T-cell (primary cell): ENCODE measurements at regions not wholly inside any gene's neighbourhood (a gene's known extent, or its start where the extent isn't known, plus 50 kb on each side); places are given as distances from the start of the nearest gene placed in this dataset.

Experiments
- ATAC-seq, 4 experiments: fragments of 200-7000 bp in 3 of 4; fragments of 150-1000 bp in 1 of 4; cut with Tn5 transposase; replicated peaks in 1 of 4; 1 replicate in 3 of 4; 2 replicates in 1 of 4; pipeline ENCODE4 v1.10.0; 2021; ENCODE audit warnings: moderate library complexity in 3 of 4, mild to moderate bottlenecking in 2 of 4, moderate number of reproducible peaks in 1 of 4
- CTCF ChIA-PET, 2 donors: fragments of 300-600 bp; sonication (Branson Sonifier 250); formaldehyde crosslinking; loops; one replicate each; lab custom pipeline; 2022; ENCODE audit warnings: antibody characterized with exemption in 2 of 2; lab: Charles Lee
- POLR2A ChIA-PET, 2 donors: fragments of 300-600 bp; sonication (Branson Sonifier 250); formaldehyde crosslinking; loops; one replicate each; lab custom pipeline; 2022; ENCODE audit warnings: antibody characterized with exemption in 2 of 2; lab: Charles Lee
- DNase-seq, 35 experiments: peaks; one replicate each; pipeline versions ENCODE4 v3.0.0 to v3.0.0-alpha.2; 2013 to 2023
- H3K27ac ChIP-seq: one replicate; pipeline ENCODE4 v1.5.1; 2013; ENCODE audit warnings: low read length
- H3K27me3 ChIP-seq, 2 experiments: replicated peaks in 1 of 2; 1 replicate in 1 of 2; 2 replicates in 1 of 2; pipeline versions ENCODE4 v1.6.1 to v1.7.0; 2013; ENCODE audit warnings: low read length in 1 of 2, mixed read lengths in 1 of 2; ENCODE audit not compliant: control insufficient read depth in 2 of 2, insufficient read depth in 2 of 2; ENCODE audit errors: extremely low read depth in 1 of 2
- H3K36me3 ChIP-seq, 2 donors: 1 replicate in 1 of 2; 2 replicates in 1 of 2; pipeline versions ENCODE4 v1.6.1 to v1.7.0; 2013; ENCODE audit warnings: low read length in 1 of 2; ENCODE audit not compliant: control insufficient read depth in 2 of 2, insufficient read depth in 1 of 2; ENCODE audit errors: extremely low read depth in 1 of 2
- H3K4me1 ChIP-seq, 2 experiments: 1 replicate in 1 of 2; 2 replicates in 1 of 2; pipeline versions ENCODE4 v1.6.1 to v1.7.0; 2013; ENCODE audit warnings: low read length in 2 of 2, mixed read lengths in 1 of 2; ENCODE audit not compliant: insufficient read depth in 2 of 2, control insufficient read depth in 1 of 2; ENCODE audit errors: extremely low read depth in 1 of 2
- H3K4me3 ChIP-seq, 2 donors: 1 replicate in 1 of 2; 2 replicates in 1 of 2; pipeline versions ENCODE4 v1.5.1 to v1.7.0; 2013; ENCODE audit warnings: mild to moderate bottlenecking in 2 of 2, low read length in 1 of 2, moderate library complexity in 1 of 2; ENCODE audit not compliant: control insufficient read depth in 1 of 2; ENCODE audit errors: extremely low read depth in 1 of 2
- H3K9me3 ChIP-seq: 2 replicates; pipeline ENCODE4 v1.7.0; 2013
- H3K27ac Mint-ChIP-seq, 2 donors: one replicate each; pipeline ENCODE4 v1.8.0; 2020 to 2021; ENCODE audit warnings: mild to moderate bottlenecking in 2 of 2, mixed read lengths in 2 of 2
- H3K27me3 Mint-ChIP-seq, 2 donors: one replicate each; pipeline ENCODE4 v1.8.0; 2021 to 2022; ENCODE audit warnings: mixed read lengths in 2 of 2
- H3K36me3 Mint-ChIP-seq: one replicate; pipeline ENCODE4 v1.8.0; 2021; ENCODE audit warnings: mixed read lengths
- H3K4me1 Mint-ChIP-seq, 3 donors: one replicate each; pipeline ENCODE4 v1.8.0; 2020 to 2022; ENCODE audit warnings: mixed read lengths in 3 of 3, mild to moderate bottlenecking in 1 of 3
- H3K4me3 Mint-ChIP-seq, 3 donors: one replicate each; pipeline ENCODE4 v1.8.0; 2020 to 2022; ENCODE audit warnings: mild to moderate bottlenecking in 3 of 3, mixed read lengths in 3 of 3, moderate library complexity in 3 of 3
- H3K9me3 Mint-ChIP-seq, 3 donors: one replicate each; pipeline ENCODE4 v1.8.0; 2020 to 2022; ENCODE audit warnings: mixed read lengths in 3 of 3
- WGBS: methylation state at CpG from one replicate; pipeline ENCODE4 v1.1.5; 2013; ENCODE audit warnings: missing lambda C conversion rate; ENCODE audit not compliant: insufficient coverage; 5-methylcytosine and 5-hydroxymethylcytosine counted together

DNA sequence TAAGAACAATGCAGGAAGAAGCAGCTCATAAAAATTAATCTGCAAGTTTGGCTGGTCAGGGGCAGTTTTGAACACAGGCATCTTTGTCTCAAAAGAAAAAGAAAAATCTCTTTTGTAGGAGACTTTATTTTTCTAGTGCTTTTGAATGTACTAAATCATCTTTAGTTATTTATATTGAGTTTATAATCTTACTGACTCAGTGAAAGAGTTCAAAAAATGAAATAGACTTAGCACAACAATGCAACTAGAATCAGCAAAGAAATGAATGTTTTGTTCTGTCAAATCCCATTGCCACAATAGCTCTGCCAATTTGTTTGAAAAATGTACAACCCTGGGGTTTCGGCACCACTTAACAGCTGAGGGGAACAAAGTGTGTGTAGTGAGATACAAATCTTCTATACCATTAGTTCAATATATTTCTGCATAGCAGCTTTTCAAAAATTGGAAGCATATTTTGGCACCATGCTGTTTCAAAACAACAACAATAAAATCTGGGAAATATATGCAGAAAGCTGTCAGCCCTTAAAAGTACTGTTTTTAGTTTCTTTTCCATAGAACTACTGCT is 1969.1 kb downstream of the MRPL39 start:
- DNase-seq (no peak), ATAC-seq (no peak)
- Mint-ChIP-seq H3K4me3 (no peak overlapping the region), H3K4me1 (no peaks in the 10 kb centered on the region), H3K36me3 (no peaks in the 10 kb centered on the region), H3K9me3 (peaks cover 0 to 5% (median 0%) of the 10 kb centered on the region in 3 donors), H3K27ac (no peak overlapping the region), H3K27me3 (no peaks in the 10 kb centered on the region)
- ChIA-PET CTCF (no interaction called here), POLR2A (interaction anchor here in 1 of 2 donors (0.7 kb wide), 1 partner anchor 19 kb away, joined by 3 read pairs; no protein-coding TSS in a partner anchor)
- no peak overlapping the region for H3K4me3 ChIP-seq
- no peak overlapping the region for H3K27ac ChIP-seq
- H3K4me1 ChIP-seq = no peaks in the 10 kb centered on the region
- H3K9me3 ChIP-seq = no peaks in the 10 kb centered on the region
- WGBS = no CpG with 5 or more reads among the region's 1 CpG
- H3K36me3 ChIP-seq = no peaks in the 10 kb centered on the region
- no peaks in the 10 kb centered on the region for H3K27me3 ChIP-seq

DNA sequence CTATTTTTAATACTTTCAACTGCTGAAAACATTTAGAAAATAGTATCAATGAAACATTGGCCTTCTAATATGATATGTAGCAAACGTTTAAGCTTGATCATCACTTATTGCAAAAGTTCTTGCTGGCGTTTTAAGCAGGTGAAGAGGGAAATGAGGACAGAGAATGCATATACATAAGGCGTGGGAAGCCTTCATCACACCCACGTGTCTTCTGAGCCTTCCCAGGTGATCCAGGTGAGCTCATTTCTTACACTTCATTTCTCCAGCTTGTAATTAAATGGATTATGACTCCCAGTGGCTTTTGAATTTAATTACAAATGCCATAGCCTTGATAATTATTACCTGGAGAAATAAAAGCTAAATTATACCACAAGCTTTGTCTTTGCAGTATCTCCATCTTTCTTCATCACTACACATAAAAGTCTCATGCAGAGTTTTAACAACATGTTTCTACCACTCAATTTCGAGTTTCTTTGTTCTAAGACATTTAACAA is 1973.8 kb downstream of the MRPL39 start:
- no peak overlapping the region for H3K27ac Mint-ChIP-seq
- H3K36me3 Mint-ChIP-seq = no peaks in the 10 kb centered on the region
- no peak overlapping the region for H3K27ac ChIP-seq
- no CpG with 5 or more reads among the region's 5 CpGs for WGBS
- CTCF ChIA-PET = no interaction called here
- peaks cover 1 to 7% (median 2%) of the 10 kb centered on the region in 3 donors for H3K9me3 Mint-ChIP-seq
- no peaks in the 10 kb centered on the region for H3K27me3 Mint-ChIP-seq
- no peaks in the 10 kb centered on the region for H3K4me1 Mint-ChIP-seq
- H3K4me3 ChIP-seq = no peak overlapping the region
- POLR2A ChIA-PET = interaction anchor here in 1 of 2 donors (0.7 kb wide), 1 partner anchor 8 kb away, joined by 12 read pairs; no protein-coding TSS in a partner anchor
- no peaks in the 10 kb centered on the region for H3K9me3 ChIP-seq
- DNase-seq = no peak
- no peaks in the 10 kb centered on the region for H3K27me3 ChIP-seq
- no peak for ATAC-seq
- H3K36me3 ChIP-seq = no peaks in the 10 kb centered on the region
- no peak overlapping the region for H3K4me3 Mint-ChIP-seq
- H3K4me1 ChIP-seq = no peaks in the 10 kb centered on the region

- Mint-ChIP-seq H3K36me3 (no peaks in the 10 kb centered on the region), H3K9me3 (peaks cover 4 to 5% (median 4%) of the 10 kb centered on the region in 3 donors), H3K27ac (no peak overlapping the region), H3K4me1 (no peaks in the 10 kb centered on the region), H3K4me3 (no peak overlapping the region), H3K27me3 (no peaks in the 10 kb centered on the region)
- no peaks in the 10 kb centered on the region for H3K9me3 ChIP-seq
- ATAC-seq = no peak
- DNase-seq = no peak
- ChIA-PET POLR2A (no interaction called here), CTCF (no interaction called here)
- H3K4me1 ChIP-seq = no peaks in the 10 kb centered on the region
- no peak overlapping the region for H3K4me3 ChIP-seq
- 70% methylated on average over 1 of the region's 3 CpGs for WGBS
- H3K27me3 ChIP-seq = no peaks in the 10 kb centered on the region
- H3K36me3 ChIP-seq = no peaks in the 10 kb centered on the region
- no peak overlapping the region for H3K27ac ChIP-seq
Observed at GRCh38 chr21:23624281-23624680, 1983.0 kb downstream of the MRPL39 start.

DNA sequence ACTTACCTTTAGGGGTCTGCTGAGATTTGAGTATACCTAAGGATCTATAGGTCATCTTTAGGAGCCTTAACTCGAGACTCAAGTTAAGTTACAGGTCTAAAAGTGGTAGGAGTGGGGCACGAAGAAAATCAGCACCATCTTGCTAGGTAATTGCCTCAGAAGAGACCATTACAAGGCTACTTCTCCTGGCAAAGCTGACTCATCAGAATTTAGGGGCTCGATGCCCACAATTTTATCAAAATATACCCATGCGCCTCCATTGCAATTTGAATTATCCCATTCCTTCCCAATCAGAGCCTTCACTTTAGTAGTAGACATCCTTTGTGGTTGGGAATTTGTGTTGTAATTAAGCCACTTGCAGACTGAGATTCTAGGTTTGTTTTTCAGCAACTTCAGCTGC is 1994.3 kb downstream of the MRPL39 start:
- H3K36me3 ChIP-seq = no peaks in the 10 kb centered on the region
- H3K4me3 ChIP-seq = no peak overlapping the region
- ATAC-seq (no peak), DNase-seq (no peak)
- Mint-ChIP-seq H3K36me3 (no peaks in the 10 kb centered on the region), H3K27ac (no peak overlapping the region), H3K9me3 (peaks cover 0 to 4% (median 0%) of the 10 kb centered on the region in 3 donors), H3K27me3 (no peaks in the 10 kb centered on the region), H3K4me3 (no peak overlapping the region), H3K4me1 (no peaks in the 10 kb centered on the region)
- H3K27me3 ChIP-seq = no peaks in the 10 kb centered on the region
- CTCF ChIA-PET = no interaction called here
- no peaks in the 10 kb centered on the region for H3K9me3 ChIP-seq
- H3K4me1 ChIP-seq = no peaks in the 10 kb centered on the region
- no CpG with 5 or more reads among the region's 4 CpGs for WGBS
- POLR2A ChIA-PET = no interaction called here
- H3K27ac ChIP-seq = no peak overlapping the region

- ChIA-PET CTCF (no interaction called here), POLR2A (no interaction called here)
- Histone ChIP-seq H3K27ac (no peak overlapping the region), H3K36me3 (no peaks in the 10 kb centered on the region), H3K4me1 (no peaks in the 10 kb centered on the region), H3K4me3 (no peak overlapping the region), H3K9me3 (no peaks in the 10 kb centered on the region), H3K27me3 (no peaks in the 10 kb centered on the region)
- WGBS = no CpG with 5 or more reads among the region's 1 CpG
- H3K4me1 Mint-ChIP-seq = no peaks in the 10 kb centered on the region
- H3K4me3 Mint-ChIP-seq = no peak overlapping the region
- H3K27me3 Mint-ChIP-seq = no peaks in the 10 kb centered on the region
- ATAC-seq = no peak
- no peak for DNase-seq
- no peaks in the 10 kb centered on the region for H3K36me3 Mint-ChIP-seq
- H3K9me3 Mint-ChIP-seq = peaks cover 0 to 4% (median 0%) of the 10 kb centered on the region in 3 donors
- no peak overlapping the region for H3K27ac Mint-ChIP-seq
Observed at GRCh38 chr21:23612210-23612609, 1995.1 kb downstream of the MRPL39 start.

DNA sequence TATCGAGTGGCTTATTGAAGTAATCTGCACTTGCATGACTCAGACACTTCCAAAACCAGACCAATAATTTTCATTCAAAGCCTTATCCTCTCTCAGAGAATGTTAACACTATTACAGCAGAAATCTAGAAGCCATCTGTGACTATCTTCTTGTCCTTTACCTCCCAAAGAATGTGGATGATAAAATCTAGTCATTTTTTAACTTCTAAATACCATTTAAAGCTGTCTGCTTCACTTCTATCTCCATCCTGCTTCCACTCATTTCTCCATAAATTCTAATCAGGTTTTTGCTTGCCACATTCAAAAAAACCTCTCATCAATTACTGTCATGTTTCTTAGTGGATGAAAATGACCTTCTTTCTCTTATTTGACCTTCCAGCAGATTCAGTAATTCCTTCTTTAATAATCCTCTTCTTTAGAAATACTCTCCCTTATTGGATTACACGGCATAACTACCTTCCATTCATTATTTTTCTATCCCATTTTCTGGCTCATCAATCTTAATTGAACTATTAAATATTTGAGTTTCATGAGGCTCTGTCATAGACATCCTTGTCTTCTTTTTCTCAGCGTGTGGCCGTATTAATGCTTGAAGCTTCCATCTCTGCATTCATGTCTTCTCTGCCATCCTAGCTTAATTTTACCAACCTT is 1999.4 kb downstream of the MRPL39 start:
- Mint-ChIP-seq H3K27ac (no peak overlapping the region), H3K9me3 (peaks cover 0 to 15% (median 0%) of the 10 kb centered on the region in 3 donors), H3K27me3 (no peaks in the 10 kb centered on the region), H3K4me1 (no peaks in the 10 kb centered on the region), H3K4me3 (no peak overlapping the region), H3K36me3 (no peaks in the 10 kb centered on the region)
- Histone ChIP-seq H3K9me3 (no peaks in the 10 kb centered on the region), H3K4me3 (no peak overlapping the region), H3K27me3 (no peaks in the 10 kb centered on the region), H3K4me1 (no peaks in the 10 kb centered on the region), H3K27ac (no peak overlapping the region), H3K36me3 (no peaks in the 10 kb centered on the region)
- no peak for DNase-seq
- ChIA-PET POLR2A (no interaction called here), CTCF (no interaction called here)
- 72% methylated on average over 3 of the region's 4 CpGs for WGBS
- ATAC-seq = no peak
